ENCODE measurements at regions not wholly inside any gene's neighbourhood (a gene's known extent, or its start where the extent isn't known, plus 50 kb on each side); places are given as distances from the start of the nearest gene placed in this dataset.

GRCh38 chr4:121270389-121270788 is 106.3 kb upstream of the TNIP3 start:
- intact Hi-C loops (cut with micrococcal nuclease; ENCODE audit: unreplicated experiment) = no loop called here
- BruUV-seq (replicated peaks) = no TSS peak
- no peak for DNase-seq (ENCODE audit: low spot score)
- ChIA-PET CTCF (no interaction called here), POLR2A (ENCODE audit: low non-redundant PET) (no interaction called here)
- Histone ChIP-seq H3K4me1 (ENCODE audit: insufficient read depth, low read length, poor library complexity, severe bottlenecking) (no peaks in the 10 kb centered on the region), H3K27ac (ENCODE audit: low read depth, low read length, poor library complexity, severe bottlenecking) (no peak overlapping the region), H3K36me3 (ENCODE audit: insufficient read depth, low read length, poor library complexity, severe bottlenecking) (no peaks in the 10 kb centered on the region), H3K4me3 (ENCODE audit: low read depth, low read length, poor library complexity, severe bottlenecking) (no peak overlapping the region), H3K27me3 (replicated peaks; ENCODE audit: insufficient read depth, low read depth, low read length, poor library complexity) (no peaks in the 10 kb centered on the region), H3K9me3 (ENCODE audit: low read depth, low read length, poor library complexity, severe bottlenecking) (no peaks in the 10 kb centered on the region)
- TF ChIP-seq, protein P1, sequence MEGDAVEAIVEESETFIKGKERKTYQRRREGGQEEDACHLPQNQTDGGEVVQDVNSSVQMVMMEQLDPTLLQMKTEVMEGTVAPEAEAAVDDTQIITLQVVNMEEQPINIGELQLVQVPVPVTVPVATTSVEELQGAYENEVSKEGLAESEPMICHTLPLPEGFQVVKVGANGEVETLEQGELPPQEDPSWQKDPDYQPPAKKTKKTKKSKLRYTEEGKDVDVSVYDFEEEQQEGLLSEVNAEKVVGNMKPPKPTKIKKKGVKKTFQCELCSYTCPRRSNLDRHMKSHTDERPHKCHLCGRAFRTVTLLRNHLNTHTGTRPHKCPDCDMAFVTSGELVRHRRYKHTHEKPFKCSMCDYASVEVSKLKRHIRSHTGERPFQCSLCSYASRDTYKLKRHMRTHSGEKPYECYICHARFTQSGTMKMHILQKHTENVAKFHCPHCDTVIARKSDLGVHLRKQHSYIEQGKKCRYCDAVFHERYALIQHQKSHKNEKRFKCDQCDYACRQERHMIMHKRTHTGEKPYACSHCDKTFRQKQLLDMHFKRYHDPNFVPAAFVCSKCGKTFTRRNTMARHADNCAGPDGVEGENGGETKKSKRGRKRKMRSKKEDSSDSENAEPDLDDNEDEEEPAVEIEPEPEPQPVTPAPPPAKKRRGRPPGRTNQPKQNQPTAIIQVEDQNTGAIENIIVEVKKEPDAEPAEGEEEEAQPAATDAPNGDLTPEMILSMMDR (conservative IDR thresholded peaks at IDR 0.05; ENCODE audit: low read depth, low read length) = no peak
- TF ChIP-seq EZH2 (IDR thresholded peaks at IDR 0.05; ENCODE audit: borderline replicate concordance, low read depth, low read length, poor library complexity, severe bottlenecking) = no peak

- H3K4me3 ChIP-seq (ENCODE audit: low read depth, low read length, poor library complexity, severe bottlenecking) = no peak overlapping the region
- TF ChIP-seq, protein P1 (conservative IDR thresholded peaks at IDR 0.05; ENCODE audit: low read depth, low read length) = no peak
- no peak for TF ChIP-seq EZH2 (IDR thresholded peaks at IDR 0.05; ENCODE audit: borderline replicate concordance, low read depth, low read length, poor library complexity, severe bottlenecking)
- no peaks in the 10 kb centered on the region for H3K4me1 ChIP-seq (ENCODE audit: insufficient read depth, low read length, poor library complexity, severe bottlenecking)
- no peaks in the 10 kb centered on the region for H3K36me3 ChIP-seq (ENCODE audit: insufficient read depth, low read length, poor library complexity, severe bottlenecking)
- intact Hi-C loops (cut with micrococcal nuclease; ENCODE audit: unreplicated experiment) = no loop called here
- no peaks in the 10 kb centered on the region for H3K9me3 ChIP-seq (ENCODE audit: low read depth, low read length, poor library complexity, severe bottlenecking)
- ChIA-PET CTCF (no interaction called here), POLR2A (ENCODE audit: low non-redundant PET) (no interaction called here)
- BruUV-seq (replicated peaks) = no TSS peak
- H3K27me3 ChIP-seq (replicated peaks; ENCODE audit: insufficient read depth, low read depth, low read length, poor library complexity) = no peaks in the 10 kb centered on the region
- H3K27ac ChIP-seq (ENCODE audit: low read depth, low read length, poor library complexity, severe bottlenecking) = no peak overlapping the region
- DNase-seq (ENCODE audit: low spot score) = no peak
These were observed 104.9 kb upstream of the TNIP3 start for GRCh38 chr4:121269001-121269400.

DNA sequence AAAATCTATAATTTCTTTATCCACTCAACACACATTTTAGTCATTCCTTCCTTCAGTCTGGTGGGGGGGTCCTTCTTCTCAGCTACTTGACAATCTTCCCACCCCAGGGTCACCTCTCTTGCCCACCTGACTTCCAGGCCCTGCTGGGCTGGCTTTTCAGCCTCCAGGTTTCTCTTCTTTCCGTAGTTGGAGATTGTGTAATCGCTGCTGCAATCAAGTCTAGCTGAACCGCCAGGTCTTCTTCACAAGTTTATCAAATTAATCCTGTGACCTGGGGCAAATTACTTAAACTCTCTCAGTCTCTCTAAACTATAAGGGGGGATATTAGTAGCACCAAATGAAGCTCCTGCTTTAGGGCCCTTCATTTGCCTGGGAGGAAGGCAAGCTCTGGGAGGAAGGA is 102.9 kb upstream of the TNIP3 start:
- TF ChIP-seq EZH2 (IDR thresholded peaks at IDR 0.05; ENCODE audit: borderline replicate concordance, low read depth, low read length, poor library complexity, severe bottlenecking) = no peak
- TF ChIP-seq, protein P1 (conservative IDR thresholded peaks at IDR 0.05; ENCODE audit: low read depth, low read length) = no peak
- Histone ChIP-seq H3K27ac (ENCODE audit: low read depth, low read length, poor library complexity, severe bottlenecking) (no peak overlapping the region), H3K27me3 (replicated peaks; ENCODE audit: insufficient read depth, low read depth, low read length, poor library complexity) (no peaks in the 10 kb centered on the region), H3K4me1 (ENCODE audit: insufficient read depth, low read length, poor library complexity, severe bottlenecking) (no peaks in the 10 kb centered on the region), H3K9me3 (ENCODE audit: low read depth, low read length, poor library complexity, severe bottlenecking) (no peaks in the 10 kb centered on the region), H3K36me3 (ENCODE audit: insufficient read depth, low read length, poor library complexity, severe bottlenecking) (no peaks in the 10 kb centered on the region), H3K4me3 (ENCODE audit: low read depth, low read length, poor library complexity, severe bottlenecking) (no peak overlapping the region)
- no peak for DNase-seq (ENCODE audit: low spot score)
- intact Hi-C loops (cut with micrococcal nuclease; ENCODE audit: unreplicated experiment) = no loop called here
- BruUV-seq (replicated peaks) = no TSS peak
- CTCF ChIA-PET = interaction anchor here (0.7 kb wide), 1 partner anchor 10 kb away, joined by 3 read pairs; no protein-coding TSS in a partner anchor
- POLR2A ChIA-PET (ENCODE audit: low non-redundant PET) = no interaction called here

Measured in A673 (cell line).